ENCODE measurements at regions not wholly inside any gene's neighbourhood (a gene's known extent, or its start where the extent isn't known, plus 50 kb on each side); places are given as distances from the start of the nearest gene placed in this dataset.

- peak; percentile 74 for TF ChIP-seq CTCF (conservative IDR thresholded peaks at IDR 0.05; ENCODE audit: low read depth, low read length)
- no peak for TF ChIP-seq EZH2 (IDR thresholded peaks at IDR 0.05; ENCODE audit: borderline replicate concordance, low read depth, low read length, poor library complexity, severe bottlenecking)
- peaks cover 5% of the 10 kb centered on the region for H3K27me3 ChIP-seq (replicated peaks; ENCODE audit: insufficient read depth, low read depth, low read length, poor library complexity)
- CTCF ChIA-PET = no interaction called here
- no peaks in the 10 kb centered on the region for H3K36me3 ChIP-seq (ENCODE audit: insufficient read depth, low read length, poor library complexity, severe bottlenecking)
- H3K9me3 ChIP-seq (ENCODE audit: low read depth, low read length, poor library complexity, severe bottlenecking) = no peaks in the 10 kb centered on the region
- H3K4me1 ChIP-seq (ENCODE audit: insufficient read depth, low read length, poor library complexity, severe bottlenecking) = peaks cover 4% of the 10 kb centered on the region
- H3K27ac ChIP-seq (ENCODE audit: low read depth, low read length, poor library complexity, severe bottlenecking) = no peak overlapping the region
- intact Hi-C loops (cut with micrococcal nuclease; ENCODE audit: unreplicated experiment) = no loop called here
- H3K4me3 ChIP-seq (ENCODE audit: low read depth, low read length, poor library complexity, severe bottlenecking) = no peak overlapping the region
- POLR2A ChIA-PET (ENCODE audit: low non-redundant PET) = no interaction called here
- BruUV-seq (replicated peaks) = no TSS peak
- DNase-seq (ENCODE audit: low spot score) = peak; percentile 38
Measured at GRCh38 chr9:119961774-119962424, 592.7 kb upstream of the BRINP1 start.

GRCh38 chr9:119959846-119960545 is 590.8 kb upstream of the BRINP1 start:
- H3K4me3 ChIP-seq (ENCODE audit: low read depth, low read length, poor library complexity, severe bottlenecking) = no peak overlapping the region
- no peak for DNase-seq (ENCODE audit: low spot score)
- H3K27me3 ChIP-seq (replicated peaks; ENCODE audit: insufficient read depth, low read depth, low read length, poor library complexity) = peaks cover 15% of the 10 kb centered on the region
- intact Hi-C loops (cut with micrococcal nuclease; ENCODE audit: unreplicated experiment) = no loop called here
- no peaks in the 10 kb centered on the region for H3K9me3 ChIP-seq (ENCODE audit: low read depth, low read length, poor library complexity, severe bottlenecking)
- ChIA-PET CTCF (interaction anchor here (0.5 kb wide), 1 partner anchor 10 kb away, joined by 3 read pairs; no protein-coding TSS in a partner anchor), POLR2A (ENCODE audit: low non-redundant PET) (no interaction called here)
- H3K4me1 ChIP-seq (ENCODE audit: insufficient read depth, low read length, poor library complexity, severe bottlenecking) = peaks cover 4% of the 10 kb centered on the region
- H3K27ac ChIP-seq (ENCODE audit: low read depth, low read length, poor library complexity, severe bottlenecking) = no peak overlapping the region
- BruUV-seq (replicated peaks) = no TSS peak
- TF ChIP-seq EZH2 (IDR thresholded peaks at IDR 0.05; ENCODE audit: borderline replicate concordance, low read depth, low read length, poor library complexity, severe bottlenecking) (no peak), CTCF (conservative IDR thresholded peaks at IDR 0.05; ENCODE audit: low read depth, low read length) (no peak)
- H3K36me3 ChIP-seq (ENCODE audit: insufficient read depth, low read length, poor library complexity, severe bottlenecking) = no peaks in the 10 kb centered on the region

GRCh38 chr9:119956111-119956510 is 586.9 kb upstream of the BRINP1 start:
- no peaks in the 10 kb centered on the region for H3K9me3 ChIP-seq (ENCODE audit: low read depth, low read length, poor library complexity, severe bottlenecking)
- TF ChIP-seq EZH2 (IDR thresholded peaks at IDR 0.05; ENCODE audit: borderline replicate concordance, low read depth, low read length, poor library complexity, severe bottlenecking) (no peak), CTCF (conservative IDR thresholded peaks at IDR 0.05; ENCODE audit: low read depth, low read length) (no peak)
- H3K4me1 ChIP-seq (ENCODE audit: insufficient read depth, low read length, poor library complexity, severe bottlenecking) = no peaks in the 10 kb centered on the region
- ChIA-PET CTCF (no interaction called here), POLR2A (ENCODE audit: low non-redundant PET) (interaction anchor here (0.6 to 0.7 kb wide), 2 partner anchors 87 to 116 kb away, joined by 3 read pairs; no protein-coding TSS in a partner anchor)
- H3K4me3 ChIP-seq (ENCODE audit: low read depth, low read length, poor library complexity, severe bottlenecking) = no peak overlapping the region
- no peak overlapping the region for H3K27ac ChIP-seq (ENCODE audit: low read depth, low read length, poor library complexity, severe bottlenecking)
- no peaks in the 10 kb centered on the region for H3K36me3 ChIP-seq (ENCODE audit: insufficient read depth, low read length, poor library complexity, severe bottlenecking)
- BruUV-seq (replicated peaks) = no TSS peak
- DNase-seq (ENCODE audit: low spot score) = no peak
- intact Hi-C loops (cut with micrococcal nuclease; ENCODE audit: unreplicated experiment) = no loop called here
- peaks cover 18% of the 10 kb centered on the region for H3K27me3 ChIP-seq (replicated peaks; ENCODE audit: insufficient read depth, low read depth, low read length, poor library complexity)
